RPMI8226 (cell line): ENCODE measurements at regions not wholly inside any gene's neighbourhood (a gene's known extent, or its start where the extent isn't known, plus 50 kb on each side); places are given as distances from the start of the nearest gene placed in this dataset.
"Not testable (repeated sequence)": the region's sequence is repeated elsewhere in the genome, so short reads cannot be mapped to it uniquely, and the experiment has no call there.

Source experiments
- DNase-seq: peaks from one replicate; pipeline ENCODE4 v3.0.0-alpha.2; 2015

- no peak for DNase-seq
These were observed 191.1 kb downstream of the OLFM1 start for GRCh38 chr9:135278586-135278985.

DNA sequence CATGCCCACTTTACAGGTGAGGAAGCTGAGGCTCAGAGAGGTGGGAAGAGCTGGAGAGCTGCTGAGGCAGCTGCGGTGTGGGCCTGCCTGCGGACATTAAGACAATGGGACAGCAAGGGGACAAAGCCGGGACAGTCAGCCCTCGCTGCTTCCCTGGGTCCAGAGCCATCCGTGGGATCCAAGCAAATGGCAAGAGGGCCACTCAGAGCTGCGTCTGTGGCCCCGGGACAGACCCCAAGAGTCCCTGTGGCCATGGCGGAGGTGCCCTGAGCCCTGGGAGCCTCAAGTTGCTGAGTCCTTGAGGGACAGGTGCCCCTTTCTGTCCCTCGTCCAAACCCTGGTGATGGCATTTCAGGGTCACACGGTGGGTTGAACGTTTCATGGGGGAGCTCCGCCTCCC, 191.9 kb downstream of the OLFM1 start:
- no peak for DNase-seq

DNA sequence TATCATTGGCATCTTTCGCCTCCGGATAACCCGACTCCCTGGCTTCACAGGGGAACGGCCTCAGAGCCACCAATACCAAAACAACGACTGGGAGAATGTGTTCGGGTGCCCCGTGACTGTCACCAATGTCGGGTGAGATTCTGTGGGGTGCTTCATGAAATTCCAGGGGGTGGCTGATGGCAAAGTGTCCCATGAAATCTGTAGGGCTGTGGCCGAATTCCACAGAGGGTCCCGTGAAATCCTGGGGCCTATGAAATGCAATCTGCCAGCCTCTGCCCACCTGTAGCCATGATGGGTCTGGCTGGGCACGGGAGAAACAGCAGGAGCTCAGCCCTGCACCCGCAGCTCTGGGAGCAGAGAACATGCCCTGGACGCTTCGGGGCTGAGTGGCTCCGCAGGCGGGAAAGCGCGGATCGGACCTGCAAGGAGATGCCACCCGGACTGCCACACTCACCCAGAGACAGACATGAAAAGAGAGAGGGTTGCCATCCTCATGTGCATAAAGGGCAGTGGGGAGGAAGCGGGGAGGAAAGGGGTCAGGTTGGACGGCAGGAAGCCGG, 192.4 kb downstream of the OLFM1 start:
- DNase-seq: no peak

DNA sequence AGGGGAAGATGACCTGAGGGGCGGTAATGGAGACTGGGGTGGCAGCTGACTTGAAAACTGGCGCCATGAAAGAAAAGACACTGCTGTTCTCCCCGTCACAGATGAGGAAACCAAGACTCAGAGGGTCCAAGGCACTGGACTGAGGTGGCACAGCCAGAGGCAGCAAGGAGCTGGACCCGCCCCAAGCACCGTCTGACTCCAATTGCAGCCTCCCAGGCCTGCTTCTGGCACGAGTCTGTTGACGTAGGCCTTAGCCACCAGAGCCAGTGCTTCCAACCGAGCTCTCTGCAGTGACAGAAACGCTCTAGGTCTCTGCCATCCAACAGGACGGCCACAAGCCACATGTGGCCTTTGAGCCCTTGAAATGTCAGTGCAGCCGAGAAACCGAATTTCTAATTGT, 193.2 kb downstream of the OLFM1 start:
- DNase-seq: no peak

DNA sequence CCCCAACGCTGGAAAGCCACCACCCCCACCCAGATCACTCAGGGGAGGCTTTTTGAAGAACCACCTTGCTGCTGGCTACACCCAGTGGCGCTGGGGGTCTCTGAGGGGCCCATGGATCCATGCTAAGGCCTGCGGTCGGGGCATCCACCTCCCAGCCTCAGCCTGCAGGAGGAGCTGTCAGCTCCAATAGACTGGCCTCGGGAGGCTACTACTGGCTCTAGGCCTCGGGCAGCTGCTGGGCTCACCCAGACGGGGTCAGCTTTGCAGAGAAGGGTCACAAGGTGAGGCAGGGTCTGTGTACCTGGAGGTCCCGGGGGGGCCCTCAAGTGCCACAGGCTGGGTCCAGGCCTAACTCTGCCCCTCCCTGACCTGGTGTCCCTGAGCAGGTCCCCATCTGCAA, 193.7 kb downstream of the OLFM1 start:
- DNase-seq: no peak

- DNase-seq: peak; percentile 97
These were observed 194.6 kb downstream of the OLFM1 start for GRCh38 chr9:135281791-135282737.

GRCh38 chr9:135282808-135283207, 195.3 kb downstream of the OLFM1 start:
- peak; percentile 49 for DNase-seq

DNA sequence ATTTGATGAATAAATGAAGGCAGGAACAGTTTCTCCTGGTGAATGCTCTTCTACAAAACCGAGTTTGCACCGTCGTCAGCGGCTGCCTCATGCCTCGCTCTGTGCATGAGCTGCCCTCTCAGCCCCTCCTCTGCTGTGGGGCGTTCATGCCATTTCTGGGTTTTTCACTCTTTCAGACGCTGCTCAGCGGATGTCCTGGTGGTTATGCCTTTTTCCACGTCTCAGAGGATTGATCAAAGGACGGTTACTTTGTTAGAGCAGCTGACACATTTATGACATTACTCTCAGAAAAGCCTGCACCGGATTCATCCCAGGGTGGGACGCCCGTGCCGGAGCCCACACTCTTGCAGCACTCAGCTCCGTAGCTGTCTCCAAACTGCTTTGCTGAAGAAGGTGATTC, 195.9 kb upstream of the PPP1R26 start:
- no peak for DNase-seq

GRCh38 chr9:135284386-135285134, 195.0 kb upstream of the PPP1R26 start:
- DNase-seq: no peak

GRCh38 chr9:135286187-135286925, 193.2 kb upstream of the PPP1R26 start:
- not testable (repeated sequence) for DNase-seq

GRCh38 chr9:135286961-135287360, 192.6 kb upstream of the PPP1R26 start:
- DNase-seq: no peak

DNA sequence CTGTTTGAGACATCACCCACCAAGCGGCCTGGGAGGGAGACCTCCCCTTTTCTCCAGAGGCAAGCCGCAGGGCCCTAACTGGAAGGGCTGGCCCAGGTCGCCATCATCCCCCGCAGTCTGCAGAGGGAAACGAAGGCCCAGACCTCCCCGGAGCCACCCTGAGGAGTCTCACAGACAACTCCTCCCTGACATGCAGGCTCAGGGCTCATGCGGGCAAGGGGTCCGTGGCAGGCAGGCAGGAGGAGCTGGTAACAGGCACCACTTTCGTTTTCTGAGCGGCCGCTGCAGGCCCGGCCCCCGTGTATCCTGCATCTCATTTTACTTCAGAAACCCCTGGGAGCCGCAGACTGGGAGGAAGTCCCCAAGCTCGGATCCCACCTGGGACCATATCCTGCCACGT, 192.0 kb upstream of the PPP1R26 start:
- DNase-seq: no peak

- DNase-seq: no peak
These were observed 191.5 kb upstream of the PPP1R26 start for GRCh38 chr9:135288054-135288453.

DNA sequence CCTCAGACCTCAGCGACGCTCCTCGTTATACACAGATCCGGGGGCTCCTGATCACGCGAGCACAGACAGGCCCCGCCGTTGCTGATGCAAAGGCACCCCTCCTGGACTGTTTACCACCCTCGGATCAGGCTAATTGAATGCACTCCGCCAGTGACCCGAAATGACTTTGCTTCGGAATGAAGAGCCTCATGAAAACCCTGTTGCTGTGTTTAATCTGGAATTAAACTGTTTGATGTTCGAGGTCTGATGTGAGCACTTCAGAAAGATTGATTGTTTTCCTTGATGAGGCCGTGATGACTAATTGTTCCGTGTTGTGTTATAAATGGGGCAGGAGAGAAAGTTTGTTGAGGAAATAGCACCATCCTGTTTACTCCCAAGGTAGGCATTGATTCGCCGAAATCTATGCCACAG, 190.5 kb upstream of the PPP1R26 start:
- no peak for DNase-seq

DNA sequence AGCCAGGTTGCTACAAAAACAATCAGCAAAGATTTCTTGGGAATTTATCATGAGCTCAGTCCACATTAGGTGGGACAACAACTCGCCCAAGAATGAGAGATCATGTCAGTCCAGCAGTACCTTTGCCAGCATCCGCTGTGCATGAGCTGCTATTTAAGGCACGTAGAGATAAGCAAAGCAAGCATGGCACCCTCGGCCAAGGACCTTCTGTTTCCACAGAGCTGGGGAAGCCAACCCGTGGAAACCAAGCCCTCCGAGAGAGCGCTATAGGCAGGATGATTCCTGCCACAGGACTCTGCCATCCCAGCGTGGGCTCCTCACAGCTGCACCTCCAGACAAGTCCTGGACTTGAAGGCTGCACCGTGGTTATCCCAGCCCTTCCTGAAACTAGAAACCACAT, 189.5 kb upstream of the PPP1R26 start:
- DNase-seq: no peak

DNA sequence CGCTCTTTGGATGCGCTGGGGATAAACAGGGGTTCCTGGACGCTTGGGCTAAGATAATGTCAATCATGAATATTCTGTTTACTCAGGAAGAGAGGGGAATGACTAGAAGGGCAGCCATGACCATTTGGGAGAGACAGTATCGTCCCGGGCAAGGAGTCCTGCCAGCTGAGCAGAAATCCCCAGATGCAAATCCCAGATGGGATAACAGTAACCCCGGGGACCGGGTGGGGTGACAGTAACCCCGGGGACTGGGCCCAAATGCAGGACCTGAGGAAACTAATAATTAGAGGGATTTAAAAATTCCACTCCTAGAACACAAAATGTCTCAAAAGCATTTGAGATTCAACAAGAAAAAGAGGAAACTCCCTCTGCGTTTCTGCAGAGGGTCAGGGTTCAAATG, 189.0 kb upstream of the PPP1R26 start:
- no peak for DNase-seq

DNA sequence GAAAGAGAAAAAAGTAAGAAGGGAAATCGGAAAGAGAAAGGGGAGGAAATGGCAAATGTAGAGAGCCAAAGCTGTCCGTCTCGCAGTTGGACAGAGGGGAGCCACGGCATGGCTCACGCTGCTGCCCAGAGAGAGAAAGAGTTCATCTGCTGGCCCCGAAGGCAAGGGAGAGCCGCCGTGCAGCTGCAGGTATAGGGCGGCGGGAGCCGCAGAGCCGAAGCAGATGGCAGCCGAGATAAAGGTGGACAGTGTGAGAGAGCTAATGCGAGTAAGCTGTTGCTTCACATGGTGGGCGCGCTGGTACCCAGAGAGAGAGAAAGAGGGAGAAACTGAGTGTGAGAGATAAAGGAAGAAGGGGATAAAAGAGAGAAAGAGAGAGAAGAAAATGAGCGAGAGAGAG, 188.4 kb upstream of the PPP1R26 start:
- DNase-seq: no peak

GRCh38 chr9:135294836-135295235, 184.7 kb upstream of the PPP1R26 start:
- DNase-seq: no peak

DNA sequence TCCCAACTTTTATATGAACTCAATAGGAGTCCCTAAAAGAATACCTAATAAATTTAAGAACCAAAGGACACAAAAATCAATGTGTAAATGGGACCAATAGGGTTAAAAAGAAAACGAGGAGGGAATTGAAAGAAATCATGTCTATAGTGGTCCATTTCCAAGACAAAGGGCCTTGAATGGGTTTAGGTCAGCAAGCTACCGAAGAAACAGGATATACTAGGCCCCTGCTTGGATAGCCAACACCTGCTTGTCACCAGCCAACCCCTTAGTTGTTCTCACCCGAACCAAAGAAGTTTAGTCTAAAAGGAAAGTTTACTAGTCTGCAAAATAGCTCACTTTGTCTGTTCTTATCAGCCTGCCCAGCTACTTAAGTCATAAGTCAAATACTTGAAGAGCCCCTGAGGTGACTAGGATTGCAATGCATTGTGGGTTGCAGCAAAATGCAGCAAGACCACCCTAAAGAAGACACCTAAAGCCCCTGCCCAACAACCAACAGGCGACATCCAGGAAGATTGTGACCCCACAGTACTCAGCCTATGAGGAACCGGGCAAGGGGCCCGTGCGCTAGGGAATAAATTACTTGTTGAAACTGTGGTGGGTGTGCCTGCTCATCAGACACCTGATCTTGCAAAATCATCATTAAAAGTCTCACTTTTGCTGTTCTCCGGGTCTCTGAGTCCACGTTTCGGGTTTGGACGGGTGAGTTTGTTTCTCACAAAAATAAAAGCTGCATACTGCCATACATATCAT, 183.9 kb upstream of the PPP1R26 start:
- DNase-seq: no peak

GRCh38 chr9:135296735-135297455, 182.7 kb upstream of the PPP1R26 start:
- no peak for DNase-seq

- no peak for DNase-seq
These were observed 182.0 kb upstream of the PPP1R26 start for GRCh38 chr9:135297456-135298075.
